Keratinocyte (primary cell): ENCODE measurements at regions not wholly inside any gene's neighbourhood (a gene's known extent, or its start where the extent isn't known, plus 50 kb on each side); places are given as distances from the start of the nearest gene placed in this dataset.

ENCODE experiments used
- CTCF ChIP-seq, 3 experiments: IDR thresholded peaks in 1 of 3; conservative IDR thresholded peaks in 1 of 3; optimal IDR thresholded peaks in 1 of 3; 2 replicates in 2 of 3; 3 replicates in 1 of 3; pipeline versions ENCODE3 to v1.5.1; 2011; ENCODE audit warnings: low read length in 3 of 3, mild to moderate bottlenecking in 3 of 3, moderate library complexity in 2 of 3, control low read depth in 1 of 3, inconsistent platforms in 1 of 3; ENCODE audit not compliant: insufficient read depth in 2 of 3; ENCODE audit errors: extremely low read depth in 1 of 3
- EZH2 ChIP-seq: IDR thresholded peaks from one replicate; pipeline ENCODE4 v1.6.1; 2012; ENCODE audit warnings: inconsistent platforms, mild to moderate bottlenecking, low read length, moderate library complexity

DNA sequence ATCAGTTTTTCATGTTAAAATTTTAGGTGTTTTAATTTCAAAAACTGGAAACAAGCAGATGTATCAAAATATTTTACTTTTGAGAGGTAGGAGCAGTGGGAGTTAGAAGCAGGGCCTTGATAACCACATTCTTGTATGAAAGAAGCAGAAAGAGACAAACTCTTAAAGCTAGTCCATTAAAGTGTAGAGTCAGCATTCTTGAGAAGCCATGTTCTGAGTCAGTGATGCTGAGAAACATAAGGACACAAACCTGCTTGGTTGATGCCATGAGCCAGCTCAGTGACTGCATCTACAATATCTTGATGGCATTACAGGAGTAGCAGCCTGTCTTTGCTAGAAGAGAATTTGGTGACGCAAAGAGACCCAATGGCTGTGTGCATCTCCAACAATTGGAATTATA lies 826.1 kb upstream of the CTNND2 start:
- no peak for TF ChIP-seq EZH2
- TF ChIP-seq CTCF (optimal IDR thresholded peaks at IDR 0.05 in 1 of 3, IDR thresholded peaks at IDR 0.05 in 1 of 3, conservative IDR thresholded peaks at IDR 0.05 in 1 of 3; ENCODE audit: extremely low read depth in 1 of 3, insufficient read depth in 2 of 3, low read length in 3 of 3), result no peak
